ENCODE measurements at regions not wholly inside any gene's neighbourhood (a gene's known extent, or its start where the extent isn't known, plus 50 kb on each side); places are given as distances from the start of the nearest gene placed in this dataset.
"Not testable (repeated sequence)": the region's sequence is repeated elsewhere in the genome, so short reads cannot be mapped to it uniquely, and the experiment has no call there.

- DNase-seq (ENCODE audit: low read depth in 3 of 3, low spot score in 2 of 3) = no peak
Measured at GRCh38 chr3:166560253-166560652, 723.0 kb upstream of the BCHE start.

- DNase-seq (ENCODE audit: low read depth in 3 of 3, low spot score in 2 of 3) = no peak
Measured at GRCh38 chr3:166556955-166557354, 719.7 kb upstream of the BCHE start.

DNA sequence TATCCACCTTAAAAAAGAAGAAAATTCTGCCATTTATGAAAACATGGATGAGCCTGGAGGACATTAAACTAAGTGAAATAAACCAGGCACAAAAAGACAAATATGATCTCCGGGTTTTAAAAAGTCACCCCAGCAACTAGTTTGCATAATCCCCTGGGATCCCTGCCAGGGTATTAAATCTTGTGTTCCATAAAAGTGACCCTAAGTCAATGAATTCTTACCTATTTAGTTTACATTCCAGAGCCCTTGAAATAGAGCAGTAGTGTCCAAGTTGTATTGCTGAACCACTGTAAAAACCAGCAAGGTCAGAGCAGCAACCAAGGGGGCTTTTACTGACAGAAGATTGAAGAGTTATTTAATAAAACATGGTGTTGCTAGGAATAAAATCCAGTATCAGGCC is 716.8 kb upstream of the BCHE start:
- DNase-seq (ENCODE audit: low read depth in 3 of 3, low spot score in 2 of 3) = no peak

DNA sequence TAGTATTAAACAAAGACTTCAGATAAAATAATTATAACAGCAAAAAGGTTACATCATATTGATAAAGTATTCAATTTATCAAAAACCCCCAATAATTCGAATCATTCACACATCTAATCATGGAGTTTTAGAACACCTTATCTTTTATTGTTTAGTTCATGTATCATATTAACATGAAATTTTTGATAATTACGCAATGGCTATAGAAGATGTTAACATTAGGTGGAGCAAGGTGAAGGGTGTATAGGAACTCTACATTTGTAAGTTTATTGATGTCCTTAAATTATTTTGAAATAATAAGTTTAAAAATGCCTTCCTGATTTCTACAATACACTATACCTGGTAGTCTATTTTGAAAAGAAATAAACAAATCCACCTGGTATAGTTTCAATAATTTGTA is 696.5 kb upstream of the BCHE start:
- no peak for DNase-seq (ENCODE audit: low read depth in 3 of 3, low spot score in 2 of 3)

DNA sequence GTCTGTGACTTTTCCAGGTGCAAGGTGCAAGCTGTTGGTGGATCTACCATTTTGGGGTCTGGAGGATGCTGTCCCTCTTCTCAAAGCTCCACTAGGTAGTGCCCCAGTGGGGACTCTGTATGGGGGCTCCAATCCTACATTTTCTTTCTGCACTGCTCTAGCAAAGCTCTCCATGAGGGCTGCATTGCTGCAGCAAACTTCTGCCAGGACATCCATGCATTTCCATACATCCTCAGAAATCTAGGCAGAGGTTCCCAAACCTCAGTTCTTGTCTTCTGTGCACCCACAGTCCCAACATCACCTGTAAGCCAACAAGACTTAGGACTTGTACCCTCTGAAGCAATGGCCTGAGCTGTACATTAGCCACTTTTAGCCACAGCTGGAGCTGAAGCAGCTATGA is 694.5 kb upstream of the BCHE start:
- no peak for DNase-seq (ENCODE audit: low read depth in 3 of 3, low spot score in 2 of 3)

GRCh38 chr3:166527325-166527724 is 690.1 kb upstream of the BCHE start:
- no peak for DNase-seq (ENCODE audit: low read depth in 3 of 3, low spot score in 2 of 3)

DNA sequence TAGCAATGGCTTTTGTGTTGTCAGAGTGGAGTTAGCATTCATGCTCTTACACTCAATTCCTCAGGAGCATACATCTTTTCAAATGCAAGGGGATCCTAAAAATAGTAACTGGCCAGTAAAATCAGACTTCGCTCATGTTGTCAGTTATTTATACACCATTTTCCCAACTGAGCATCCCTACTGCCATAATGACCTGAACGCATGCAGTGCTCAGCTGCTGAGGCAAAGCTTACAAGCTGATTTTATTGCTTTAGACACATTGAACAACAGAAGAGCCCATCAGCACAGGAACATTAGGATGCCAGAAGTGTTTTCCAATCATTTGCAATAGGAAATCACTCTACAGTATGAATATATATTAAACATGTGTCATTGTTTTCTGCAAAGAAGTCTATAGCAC is 689.7 kb upstream of the BCHE start:
- DNase-seq (ENCODE audit: low read depth in 3 of 3, low spot score in 2 of 3) = no peak

DNA sequence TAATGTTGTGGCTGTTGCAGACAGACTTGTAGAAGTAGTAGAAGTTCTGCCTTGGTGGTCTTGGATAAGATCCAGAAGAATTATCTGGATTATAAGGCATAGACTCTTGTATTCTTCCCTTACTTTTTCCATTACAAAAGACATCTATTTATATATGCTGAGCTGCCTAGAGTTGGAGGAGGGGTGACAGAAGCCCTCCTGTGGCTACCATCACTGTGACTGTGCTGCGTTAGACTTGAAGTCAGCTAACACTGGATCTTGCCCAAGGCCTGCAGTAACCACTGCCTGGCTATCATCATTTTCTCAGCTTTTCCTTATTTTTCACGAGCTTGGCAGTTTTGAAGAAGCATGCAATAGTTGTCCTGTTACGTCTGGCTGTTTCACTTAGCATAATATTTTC is 684.8 kb upstream of the BCHE start:
- DNase-seq (ENCODE audit: low read depth in 3 of 3, low spot score in 2 of 3) = no peak

DNA sequence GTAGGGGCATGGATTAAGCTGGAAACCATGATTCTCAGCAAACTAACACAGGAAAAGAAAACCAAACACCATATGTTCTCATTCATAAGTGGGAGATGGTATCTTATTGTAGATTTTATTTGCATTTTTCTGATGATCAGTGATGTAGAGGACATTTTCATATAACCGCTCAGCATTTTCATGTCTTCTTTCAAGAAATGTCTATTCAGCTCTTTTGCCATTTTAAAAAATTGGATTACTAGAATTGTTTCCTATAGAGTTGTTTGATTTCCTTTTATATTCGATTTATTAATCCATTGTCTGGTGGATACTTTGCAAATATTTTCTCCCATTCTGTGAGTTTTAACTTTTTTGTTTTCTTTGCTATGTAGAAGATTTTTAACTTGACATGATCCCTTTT is 682.2 kb upstream of the BCHE start:
- DNase-seq (ENCODE audit: low read depth in 3 of 3, low spot score in 2 of 3) = no peak

GRCh38 chr3:166518040-166518439 is 680.8 kb upstream of the BCHE start:
- no peak for DNase-seq (ENCODE audit: low read depth in 3 of 3, low spot score in 2 of 3)

DNA sequence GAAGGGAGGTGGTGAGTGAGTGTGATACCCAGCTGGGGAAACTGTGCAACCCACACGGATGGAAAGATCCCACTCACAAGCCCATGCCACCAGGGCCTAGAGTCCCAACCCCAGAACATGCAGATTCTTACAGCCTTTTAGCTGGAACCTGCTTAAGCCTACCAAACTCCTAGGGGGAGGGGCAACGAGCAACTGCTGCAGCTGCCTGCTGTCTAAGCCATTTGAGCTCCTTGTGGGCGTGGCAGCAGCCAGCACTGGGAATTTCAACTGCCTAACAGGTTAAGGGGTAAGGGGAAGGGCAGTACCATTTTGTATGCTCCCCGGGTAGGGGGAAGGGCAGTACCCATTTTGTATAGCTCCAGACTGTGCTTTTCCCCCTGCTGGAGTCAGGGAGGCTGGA is 673.2 kb upstream of the BCHE start:
- no peak for DNase-seq (ENCODE audit: low read depth in 3 of 3, low spot score in 2 of 3)

DNA sequence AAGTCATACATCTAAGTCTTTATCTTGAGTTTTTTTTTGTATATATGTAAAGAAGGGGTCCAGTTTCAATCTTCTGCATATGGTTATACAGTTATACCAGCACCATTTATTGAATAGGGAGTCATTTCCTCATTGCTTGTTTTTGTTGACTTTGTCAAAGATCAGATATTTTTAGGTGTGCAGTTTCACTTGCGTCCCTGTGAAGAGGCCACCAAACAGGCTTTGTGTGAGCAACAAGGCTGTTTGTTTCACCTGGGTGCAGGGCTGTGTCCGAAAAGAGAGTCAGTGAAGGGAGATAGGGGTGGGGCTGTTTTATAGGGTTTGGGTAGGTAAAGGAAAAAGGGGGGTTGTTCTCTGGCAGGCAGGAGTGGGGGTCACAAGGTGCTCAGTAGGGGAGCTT is 663.2 kb upstream of the BCHE start:
- not testable (repeated sequence) for DNase-seq (ENCODE audit: low read depth in 3 of 3, low spot score in 2 of 3)

GRCh38 chr3:166499636-166500035 is 662.4 kb upstream of the BCHE start:
- no peak for DNase-seq (ENCODE audit: low read depth in 3 of 3, low spot score in 2 of 3)

- DNase-seq (ENCODE audit: low read depth in 3 of 3, low spot score in 2 of 3) = no peak
Measured at GRCh38 chr3:166498446-166498845, 661.2 kb upstream of the BCHE start.

DNA sequence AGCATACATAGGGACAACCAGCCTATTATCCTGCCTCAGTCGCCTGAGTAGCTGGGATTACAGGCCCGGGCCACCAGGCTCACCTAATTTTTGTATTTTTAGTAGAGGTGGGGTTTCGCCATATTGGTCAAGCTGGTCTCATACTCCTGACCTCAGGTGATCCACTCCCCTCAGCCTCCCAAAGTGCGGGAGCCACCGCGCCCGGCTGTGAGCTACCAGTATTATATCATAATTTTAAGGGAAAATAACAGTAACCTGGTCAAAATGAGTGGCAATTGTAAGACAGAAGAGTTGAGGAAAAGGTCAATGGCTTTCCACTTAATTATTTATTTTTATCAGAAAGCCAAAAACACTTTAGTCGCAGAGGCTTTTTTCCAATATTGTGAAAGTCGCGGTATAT is 652.6 kb upstream of the BCHE start:
- no peak for DNase-seq (ENCODE audit: low read depth in 3 of 3, low spot score in 2 of 3)

DNA sequence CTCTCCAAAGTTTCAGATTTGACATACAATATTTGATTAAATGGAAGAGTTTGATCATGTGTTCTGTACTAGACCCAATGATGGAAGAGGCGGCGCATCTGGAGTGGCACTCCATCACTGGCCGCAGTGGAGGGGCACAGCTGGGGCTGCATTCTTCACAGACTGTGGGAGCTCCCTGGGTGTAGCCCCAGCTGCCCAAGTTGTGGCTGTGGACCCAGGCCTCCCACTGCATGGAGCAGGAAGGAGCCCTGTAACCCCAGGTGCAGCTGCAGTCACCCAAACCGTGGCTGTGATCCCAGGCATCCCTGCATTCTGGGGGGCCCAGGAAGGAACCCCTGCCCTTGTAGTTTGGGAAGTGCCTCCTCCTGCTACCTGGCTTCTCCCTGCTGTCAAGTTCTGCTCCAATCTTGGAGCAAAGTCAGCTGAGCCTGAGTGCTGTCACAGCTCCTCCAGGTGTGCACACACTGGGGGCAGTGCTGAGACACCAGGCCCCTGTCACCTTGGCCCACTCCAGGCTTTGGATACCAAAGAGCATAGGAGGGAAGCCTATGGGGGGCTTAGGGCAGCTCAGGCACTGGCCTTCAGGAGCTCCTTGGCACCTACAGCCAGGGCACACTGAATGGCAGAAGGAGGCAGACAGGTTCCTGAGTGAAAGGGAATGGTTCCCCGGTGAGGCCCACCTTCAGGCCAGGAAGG is 651.9 kb upstream of the BCHE start:
- no peak for DNase-seq (ENCODE audit: low read depth in 3 of 3, low spot score in 2 of 3)

GRCh38 chr3:166484470-166484869 is 647.2 kb upstream of the BCHE start:
- no peak for DNase-seq (ENCODE audit: low read depth in 3 of 3, low spot score in 2 of 3)

- DNase-seq (ENCODE audit: low read depth in 3 of 3, low spot score in 2 of 3) = no peak
Measured at GRCh38 chr3:166481340-166481739, 644.1 kb upstream of the BCHE start.

- no peak for DNase-seq (ENCODE audit: low read depth in 3 of 3, low spot score in 2 of 3)
Measured at GRCh38 chr3:166478356-166478755, 641.1 kb upstream of the BCHE start.

GRCh38 chr3:166473501-166473900 is 636.3 kb upstream of the BCHE start:
- DNase-seq (ENCODE audit: low read depth in 3 of 3, low spot score in 2 of 3) = no peak

DNA sequence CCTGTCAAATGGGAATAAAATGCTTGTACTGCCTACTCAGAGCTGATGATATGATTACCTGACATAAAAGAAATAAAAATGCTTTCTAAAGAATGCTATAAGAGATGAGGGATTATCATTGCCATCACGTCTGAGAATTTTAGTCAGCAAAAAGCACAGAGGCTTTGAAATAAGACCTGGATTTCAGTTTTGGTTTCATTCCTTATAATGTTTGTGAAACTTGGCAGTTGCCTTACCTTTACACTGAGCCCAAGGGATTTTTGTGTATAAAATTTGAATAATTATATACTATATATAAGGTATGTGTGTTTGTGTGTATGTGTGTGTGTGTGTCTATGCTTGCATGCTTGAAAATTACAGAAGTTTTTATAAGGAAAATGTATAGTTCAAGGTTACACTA is 634.8 kb upstream of the BCHE start:
- no peak for DNase-seq (ENCODE audit: low read depth in 3 of 3, low spot score in 2 of 3)

DNA sequence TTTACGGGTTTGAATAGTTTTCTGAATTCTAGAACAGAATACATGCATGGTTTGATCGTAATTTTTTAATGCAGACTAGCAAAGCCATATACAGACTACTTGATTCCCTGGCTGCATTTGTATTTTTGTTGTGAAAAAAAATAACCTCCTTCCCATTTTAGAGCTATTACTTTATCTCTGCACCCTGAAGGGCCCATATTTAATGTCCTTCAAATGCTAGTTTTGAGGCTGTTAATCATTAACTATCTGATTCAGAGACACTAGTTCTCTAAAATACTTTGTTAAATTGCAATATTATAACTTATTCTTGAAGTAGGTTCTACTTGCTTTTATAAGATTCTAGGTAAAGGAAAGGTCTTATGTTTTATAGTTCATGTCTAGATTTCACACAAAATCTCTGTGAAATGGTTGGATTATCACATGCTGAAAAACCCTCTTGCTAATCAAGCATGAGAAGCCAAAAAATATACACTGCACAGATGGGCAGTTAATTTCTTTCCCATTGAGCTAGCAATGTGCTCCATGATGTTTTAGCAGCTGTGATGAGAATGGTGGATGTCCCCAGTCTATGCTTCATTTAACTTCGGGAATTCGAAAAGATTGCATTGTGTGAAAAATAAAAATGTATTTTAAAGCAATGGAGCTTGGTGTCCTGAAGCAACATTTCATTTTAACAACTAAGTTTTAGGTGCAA is 634.0 kb upstream of the BCHE start:
- no peak for DNase-seq (ENCODE audit: low read depth in 3 of 3, low spot score in 2 of 3)
